ENCODE measurements at regions not wholly inside any gene's neighbourhood (a gene's known extent, or its start where the extent isn't known, plus 50 kb on each side); places are given as distances from the start of the nearest gene placed in this dataset.

DNA sequence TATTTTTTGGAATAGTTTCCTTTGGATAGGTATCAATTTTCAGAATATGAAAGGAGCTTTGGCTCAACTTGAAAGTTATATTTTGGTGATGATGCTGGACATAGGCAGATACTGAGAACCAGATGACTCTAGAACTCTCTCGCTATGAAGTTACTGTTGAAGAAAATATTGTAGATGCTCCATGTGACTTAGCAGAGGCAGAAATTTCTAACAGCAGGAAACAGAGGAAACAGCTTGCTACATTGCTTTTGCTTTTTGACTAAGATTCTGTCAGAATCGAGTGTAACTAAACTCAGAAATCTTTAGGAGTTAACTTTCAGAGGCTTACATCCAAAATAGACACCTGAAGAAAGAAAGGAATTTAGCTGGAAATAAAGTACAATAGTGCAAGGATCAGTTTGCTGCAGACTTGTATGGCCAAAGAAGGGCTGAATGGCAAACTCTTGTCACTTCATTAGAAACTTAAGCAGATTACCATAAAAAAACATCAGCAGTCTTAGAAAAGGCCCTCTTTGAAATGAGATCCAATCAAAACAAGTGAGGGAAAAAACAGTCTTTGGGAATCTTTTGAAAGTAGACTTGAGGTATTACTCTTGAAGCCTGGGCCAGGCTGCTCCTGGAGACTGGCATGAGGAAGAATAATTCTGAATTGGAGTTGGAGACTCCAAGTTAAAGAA is 911.8 kb downstream of the FSCB start:
- H4K20me1 ChIP-seq (replicated peaks; ENCODE audit: control insufficient read depth, extremely low read depth, insufficient read depth, low read length): no peaks in the 10 kb centered on the region
- no peak overlapping the region for H2AFZ ChIP-seq (ENCODE audit: low read depth, low read length)
- no peaks in the 10 kb centered on the region for H3K27me3 ChIP-seq (ENCODE audit: control insufficient read depth in 2 of 2, insufficient read depth in 2 of 2, low read length in 2 of 2)
- no peaks in the 10 kb centered on the region for H3K9me1 ChIP-seq (replicated peaks; ENCODE audit: control insufficient read depth, extremely low read depth, insufficient read depth, low read length)
- BruUV-seq (replicated peaks): no TSS peak
- ChIA-PET CTCF (no interaction called here), POLR2A (no interaction called here)
- no peaks in the 10 kb centered on the region for H3K79me2 ChIP-seq (ENCODE audit: control insufficient read depth, insufficient read depth, low read length)
- H3K27ac ChIP-seq (ENCODE audit: insufficient read depth, low read depth, low read length): no peak overlapping the region
- no peak for FAIRE-seq
- no peak for TF ChIP-seq FOS (IDR thresholded peaks at IDR 0.05; ENCODE audit: borderline replicate concordance, insufficient read depth, low read length)
- TF ChIP-seq EZH2 (IDR thresholded peaks at IDR 0.05; ENCODE audit: borderline replicate concordance, low read depth, low read length, severe bottlenecking): no peak
- TF ChIP-seq JUN (IDR thresholded peaks at IDR 0.05; ENCODE audit: borderline replicate concordance, insufficient read depth, insufficient read length, low read depth): no peak
- TF ChIP-seq POLR2AphosphoS5 (IDR thresholded peaks at IDR 0.05; ENCODE audit: insufficient read depth, low read depth, low read length): no peak
- TF ChIP-seq MAX (IDR thresholded peaks at IDR 0.05; ENCODE audit: insufficient read depth, insufficient read length): no peak
- TF ChIP-seq GATA2 (IDR thresholded peaks at IDR 0.05; ENCODE audit: insufficient read depth, insufficient read length, low read depth, low read length): no peak
- TF ChIP-seq POLR2A (IDR thresholded peaks at IDR 0.05; ENCODE audit: low read depth, low read length): no peak
- no peak for TF ChIP-seq MYC (IDR thresholded peaks at IDR 0.05; ENCODE audit: low read depth, low read length)
- TF ChIP-seq CTCF (IDR thresholded peaks at IDR 0.05; ENCODE audit: extremely low read depth in 1 of 2, insufficient read depth in 1 of 2, low read depth in 1 of 2, low read length in 2 of 2): no peak
- DNase-seq (ENCODE audit: low read depth, low spot score): no peak
- peaks cover 2% of the 10 kb centered on the region for H3K9me3 ChIP-seq (replicated peaks; ENCODE audit: control insufficient read depth, insufficient read depth, low read length)
- H3K4me1 ChIP-seq (ENCODE audit: control insufficient read depth, extremely low read depth, insufficient read depth, low read length): no peaks in the 10 kb centered on the region
- no peak overlapping the region for H3K4me2 ChIP-seq (ENCODE audit: insufficient read depth, low read length)
- H3K4me3 ChIP-seq (replicated peaks in 1 of 3; ENCODE audit: insufficient read depth in 1 of 3, low read depth in 1 of 3, low read length in 3 of 3): no peak overlapping the region
- dilution Hi-C loops (cut with MboI; ENCODE audit: extremely low pct_ligation_motif_present, low sequenced_read_pairs) (no loop called here), intact Hi-C loops (cut with micrococcal nuclease) (no loop called here)
- H3K36me3 ChIP-seq (ENCODE audit: control insufficient read depth in 2 of 2, extremely low read depth in 1 of 2, insufficient read depth in 2 of 2, low read length in 2 of 2): no peaks in the 10 kb centered on the region
- H3K9ac ChIP-seq (replicated peaks; ENCODE audit: extremely low read depth, insufficient read depth, low read length): no peak overlapping the region

Measured in endothelial cell of umbilical vein (primary cell).